Hindlimb muscle (tissue), 1 donor: ENCODE measurements at regions not wholly inside any gene's neighbourhood (a gene's known extent, or its start where the extent isn't known, plus 50 kb on each side); places are given as distances from the start of the nearest gene placed in this dataset.
"Not testable (repeated sequence)": the region's sequence is repeated elsewhere in the genome, so short reads cannot be mapped to it uniquely, and the experiment has no call there.

Experiments used
- DNase-seq: peaks from one replicate; pipeline ENCODE4 v3.0.0-alpha.2; 2013

DNA sequence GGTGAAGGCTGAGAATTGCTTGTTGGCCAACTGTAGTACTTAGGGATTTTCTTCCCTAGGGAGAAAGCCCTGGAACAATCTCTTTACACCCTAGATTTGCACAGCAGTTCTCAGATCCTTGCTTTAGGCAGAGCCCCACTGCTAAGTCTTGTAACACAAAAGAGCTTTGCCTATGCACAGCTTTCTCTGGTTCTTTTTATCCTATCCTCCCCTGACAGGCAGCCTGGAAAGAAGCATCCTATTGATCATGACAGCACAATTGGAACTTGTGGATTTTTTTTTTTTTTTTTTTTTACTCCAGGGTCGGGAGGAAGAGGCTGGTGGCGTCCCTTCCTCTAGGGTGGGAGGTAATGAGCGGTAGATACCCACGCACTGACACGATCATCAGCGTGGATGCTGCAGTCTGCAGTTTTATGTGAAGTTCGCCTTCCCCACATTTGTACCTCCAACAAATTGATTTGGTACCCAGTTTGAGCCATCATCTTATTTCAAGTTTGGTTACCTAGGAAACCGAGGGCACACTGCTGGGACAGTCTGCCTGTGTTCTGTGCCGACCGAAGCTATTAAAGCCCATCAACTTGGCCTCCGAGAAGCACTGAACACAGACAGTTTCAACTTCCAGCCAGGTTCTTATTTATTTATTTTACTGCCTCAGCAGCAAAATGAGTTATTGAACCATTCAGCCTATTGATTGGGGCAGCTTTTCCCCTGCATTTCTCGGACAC is 110.1 kb downstream of the NRN1 start:
- no peak for DNase-seq

- no peak for DNase-seq
These were observed 112.4 kb downstream of the NRN1 start for GRCh38 chr6:5894357-5894756.

GRCh38 chr6:5893295-5893694 is 113.4 kb downstream of the NRN1 start:
- DNase-seq, result no peak

DNA sequence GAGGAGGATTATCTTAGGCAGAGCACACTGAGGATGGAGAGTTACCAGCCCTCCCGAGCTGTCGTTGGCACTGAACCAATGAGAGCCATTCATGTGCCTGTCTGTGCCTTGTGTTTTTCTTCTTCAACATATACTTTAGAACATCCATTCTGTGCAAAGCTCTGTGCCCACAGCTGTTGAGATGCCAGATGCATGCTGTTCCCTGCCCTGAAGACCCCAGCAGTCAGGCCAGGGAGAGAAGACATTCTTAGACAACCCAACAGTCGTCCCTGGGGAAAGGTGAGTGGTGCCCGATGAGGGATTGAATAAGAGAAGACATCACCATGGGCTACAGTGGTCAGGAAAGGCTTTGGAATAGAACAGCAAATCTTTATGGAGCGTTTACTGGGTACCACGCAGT is 114.1 kb downstream of the NRN1 start:
- DNase-seq, result no peak

GRCh38 chr6:5878792-5879191 is 127.9 kb downstream of the NRN1 start:
- DNase-seq, result no peak

DNA sequence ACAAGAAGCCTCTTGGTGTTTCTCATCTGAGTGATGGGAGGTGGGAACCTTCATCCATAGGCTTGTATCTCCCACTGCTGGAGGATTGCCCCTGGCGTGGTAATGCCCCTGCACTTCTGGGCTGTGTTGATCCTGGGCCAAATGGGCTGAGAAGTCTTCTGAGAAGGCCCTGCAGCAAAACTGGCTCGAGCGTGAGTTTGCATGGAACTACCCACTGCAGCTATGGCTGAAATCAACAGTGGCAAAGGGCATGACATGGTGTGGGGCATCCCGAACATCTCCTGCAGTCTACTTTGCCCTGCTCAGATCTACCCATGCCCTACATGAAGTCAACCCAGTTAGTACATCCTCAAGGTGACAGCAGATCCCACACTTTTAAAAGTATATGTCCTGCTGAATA is 130.6 kb downstream of the NRN1 start:
- DNase-seq, result no peak

DNA sequence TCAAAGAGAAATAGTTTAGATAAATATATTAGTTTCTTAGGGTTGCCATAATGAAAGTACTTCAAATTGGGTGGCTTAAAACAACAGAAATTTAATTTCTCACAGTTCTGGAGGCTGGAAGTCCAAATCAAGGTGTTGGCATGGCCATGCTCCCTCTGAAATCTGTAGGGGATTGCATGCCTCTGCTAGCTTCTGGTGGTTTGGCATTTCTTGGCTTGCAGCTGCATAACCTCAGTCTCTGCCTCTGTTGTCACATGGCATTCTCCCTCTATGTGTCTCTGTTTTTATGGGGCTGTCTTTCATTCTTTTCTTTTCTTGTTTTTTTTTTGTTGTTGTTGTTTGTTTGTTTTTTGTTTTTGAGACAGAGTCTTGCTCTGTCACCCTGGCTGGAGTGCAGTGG is 132.7 kb downstream of the NRN1 start:
- not testable (repeated sequence) for DNase-seq

DNA sequence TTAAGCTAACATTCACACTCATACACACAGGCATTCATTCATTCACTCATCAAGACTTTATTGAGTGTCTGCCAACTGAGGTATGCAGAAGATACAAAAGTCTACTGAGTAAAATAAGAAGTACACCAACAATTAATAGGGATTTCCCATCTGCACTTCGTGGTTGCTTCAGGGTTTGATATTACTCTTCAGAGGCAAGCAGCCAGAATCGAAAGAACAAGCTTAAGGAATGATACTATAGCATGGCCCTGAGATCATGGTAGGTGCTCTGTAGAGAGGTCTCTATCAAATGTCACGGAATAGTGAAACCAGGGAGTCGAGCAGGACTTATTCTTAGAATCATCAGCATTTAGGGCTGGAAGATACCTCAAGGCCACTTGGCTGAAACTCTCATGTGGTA is 135.4 kb downstream of the NRN1 start:
- DNase-seq, result no peak

DNA sequence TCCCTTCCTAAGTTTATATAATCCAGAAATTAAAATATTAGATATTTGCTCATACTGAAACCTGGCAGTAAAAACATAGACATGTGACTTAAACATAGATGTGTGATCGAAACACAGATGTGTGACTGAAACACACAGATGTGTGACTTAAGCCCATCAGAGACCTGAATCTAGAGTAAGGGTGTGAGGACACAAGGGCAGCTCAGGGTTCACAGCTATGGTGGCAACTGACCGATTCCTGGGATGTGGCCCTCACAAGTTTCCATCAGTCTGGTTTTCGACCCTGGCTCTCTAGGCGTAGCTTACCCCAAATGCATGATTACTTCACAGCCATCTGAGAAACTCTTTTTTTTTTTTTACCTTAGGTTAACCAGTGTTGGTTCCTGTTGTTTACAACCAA is 137.0 kb downstream of the NRN1 start:
- DNase-seq, result no peak

DNA sequence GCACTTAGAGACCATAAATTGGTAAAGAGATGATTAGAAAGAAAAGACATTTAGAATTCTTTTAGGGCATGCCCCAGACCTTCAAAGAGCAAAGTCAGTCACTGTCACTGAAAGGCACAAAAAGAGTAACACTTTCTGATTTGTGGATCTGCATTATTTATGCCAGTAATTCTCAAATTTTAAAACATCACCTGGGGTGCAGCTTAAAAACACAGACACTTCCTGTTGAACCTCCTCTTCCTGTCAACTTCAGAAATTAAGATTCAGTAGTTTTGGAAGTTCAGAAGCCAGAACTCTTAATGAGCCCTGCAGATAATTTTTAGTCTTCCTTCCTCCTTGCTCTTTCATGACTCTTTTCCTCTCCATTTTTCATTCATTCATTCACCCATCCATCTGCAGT is 137.5 kb downstream of the NRN1 start:
- no peak for DNase-seq

DNA sequence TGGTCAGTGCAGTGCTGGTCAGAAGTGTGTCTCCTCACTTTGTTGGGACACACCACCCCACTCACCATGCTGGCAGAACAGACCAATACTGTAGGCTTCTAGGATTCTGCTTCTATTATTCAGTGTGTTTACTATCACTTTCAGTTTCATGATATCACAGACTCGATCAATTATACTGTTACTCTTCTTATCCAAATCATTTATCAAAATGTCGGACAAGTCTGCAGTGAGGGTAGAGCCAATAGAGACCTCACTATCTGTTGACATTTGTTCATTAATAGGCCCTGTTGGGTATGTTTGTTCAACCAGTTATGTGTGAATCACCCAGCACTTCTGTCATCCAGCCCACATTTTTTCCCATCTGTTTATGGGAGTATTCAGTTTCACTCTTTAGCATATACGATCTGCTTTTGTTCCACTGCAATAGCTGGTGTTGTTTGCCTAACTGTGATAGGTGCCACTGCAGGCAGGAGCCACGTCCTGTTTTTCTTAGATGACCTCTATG is 140.1 kb downstream of the NRN1 start:
- no peak for DNase-seq

DNA sequence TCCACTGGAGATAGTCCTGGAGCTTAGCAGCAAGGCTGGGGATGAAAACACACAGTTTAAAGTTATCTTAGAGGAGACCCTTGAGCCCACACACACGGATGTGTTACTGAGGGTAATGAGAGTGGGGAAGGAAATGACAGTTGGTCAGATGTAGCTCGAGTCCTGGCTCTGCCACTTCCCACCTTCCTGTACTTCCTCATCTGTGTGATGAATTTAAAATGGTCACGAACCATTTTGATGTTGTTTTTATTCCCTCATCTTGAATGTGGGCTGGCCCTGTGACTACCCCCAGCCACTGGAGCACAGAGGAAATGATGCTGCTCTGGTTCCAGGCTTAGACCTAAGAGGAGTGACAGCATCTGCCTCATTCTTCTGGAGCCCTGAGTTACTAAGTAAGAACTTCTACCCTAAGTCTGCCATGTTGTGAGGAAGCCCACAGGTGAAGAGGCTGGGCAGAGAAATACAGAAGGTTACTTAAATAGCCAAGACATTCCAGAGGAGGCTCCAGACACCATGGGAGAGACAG is 141.2 kb downstream of the NRN1 start:
- DNase-seq, result no peak

- no peak for DNase-seq
These were observed 145.9 kb downstream of the NRN1 start for GRCh38 chr6:5860849-5861248.

DNA sequence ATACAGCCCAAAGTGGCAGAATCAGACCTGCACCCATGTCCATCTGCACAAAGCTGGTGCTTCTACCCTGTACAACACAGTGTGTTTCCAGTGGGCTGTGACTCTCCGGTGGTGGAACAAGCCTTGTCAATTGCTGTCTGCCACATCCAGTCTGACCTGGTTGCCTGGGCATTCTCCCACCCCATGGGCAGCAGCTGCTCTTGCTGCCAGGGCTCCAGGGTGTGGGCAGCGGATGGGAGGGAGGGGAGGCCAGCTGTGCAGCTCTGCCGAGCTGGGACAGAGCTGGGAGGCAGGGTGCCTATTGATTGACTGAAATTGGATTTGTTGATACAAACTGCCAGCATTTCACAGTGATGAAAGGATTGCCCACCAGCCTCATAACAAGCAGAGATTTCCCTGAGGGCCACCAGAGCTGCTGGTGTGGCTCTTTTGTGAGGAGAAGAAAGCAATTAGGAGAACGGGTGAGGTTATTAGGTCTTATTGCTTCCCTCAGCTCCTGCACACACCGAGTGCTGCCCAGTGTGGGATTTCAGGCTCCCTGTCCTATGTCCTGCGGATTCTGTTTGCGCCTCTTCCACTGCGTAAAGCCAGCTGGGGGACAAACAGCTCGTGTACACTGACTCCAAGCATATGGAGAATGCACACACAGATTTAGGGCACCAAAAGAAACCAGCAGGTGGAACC is 150.8 kb downstream of the NRN1 start:
- no peak for DNase-seq

DNA sequence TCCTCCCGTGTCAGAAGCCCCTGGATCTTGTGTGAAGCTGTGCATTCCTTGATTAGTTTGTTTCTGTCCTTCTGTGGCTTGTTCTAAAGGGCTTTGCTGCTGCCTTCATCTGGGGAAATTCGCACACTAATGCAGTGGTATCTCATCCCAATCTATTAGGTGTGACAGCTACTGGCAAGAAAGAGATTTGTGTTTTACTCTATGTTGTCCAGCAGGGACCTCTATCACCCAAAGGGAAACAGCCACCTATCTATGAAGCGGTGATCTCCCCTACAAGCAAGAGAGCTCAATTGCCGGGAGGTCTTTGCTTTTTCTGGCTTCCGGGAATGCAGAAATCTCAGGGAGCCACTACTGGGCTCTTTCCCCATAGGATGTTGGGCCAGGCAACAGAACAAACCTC is 151.8 kb downstream of the NRN1 start:
- no peak for DNase-seq

DNA sequence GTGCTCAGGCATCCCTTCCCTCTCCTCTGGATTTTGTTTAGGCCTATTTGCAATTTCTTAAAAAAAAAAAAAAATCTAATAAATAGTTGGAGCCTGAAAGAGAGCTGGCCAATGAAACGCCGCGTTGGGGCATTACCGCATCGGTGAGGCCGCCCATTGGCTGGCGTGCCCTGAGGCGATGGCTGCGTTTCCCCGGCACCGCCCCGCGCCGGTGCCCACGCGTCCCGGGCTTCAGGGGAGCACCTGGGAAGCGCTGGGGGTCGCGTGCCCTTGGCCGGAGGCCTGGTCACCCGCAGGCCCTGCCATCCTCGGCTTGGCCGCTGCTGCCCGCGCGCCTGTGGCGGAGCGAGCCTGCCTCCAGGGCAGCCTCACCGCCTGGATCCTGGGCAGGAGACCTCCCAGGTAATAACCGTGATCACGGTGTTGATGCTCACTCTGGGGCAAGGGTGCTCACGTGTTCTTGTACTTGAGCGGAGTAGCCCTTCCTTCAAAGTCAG is 155.4 kb downstream of the NRN1 start:
- DNase-seq, result peak; percentile 58

DNA sequence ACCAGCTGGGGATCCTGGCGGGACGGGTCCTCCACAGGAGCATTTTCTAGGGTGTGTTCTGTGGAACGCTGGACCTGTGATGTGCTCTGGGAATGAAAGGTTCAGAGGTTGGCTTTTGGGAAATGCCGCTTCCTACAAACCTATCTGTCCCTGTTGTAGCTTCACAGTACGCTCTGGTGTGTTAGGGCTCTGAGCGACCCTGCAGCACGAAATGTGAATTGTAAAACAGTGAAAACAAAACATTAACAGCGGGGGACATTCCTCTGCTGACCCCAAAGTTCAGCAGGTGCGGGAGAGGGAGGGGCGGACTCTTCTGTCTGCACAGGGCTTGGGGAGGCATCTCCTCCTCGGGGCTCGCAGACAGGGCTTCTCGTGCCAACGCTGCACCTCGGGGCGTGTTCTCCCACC is 155.9 kb downstream of the NRN1 start:
- no peak for DNase-seq

DNA sequence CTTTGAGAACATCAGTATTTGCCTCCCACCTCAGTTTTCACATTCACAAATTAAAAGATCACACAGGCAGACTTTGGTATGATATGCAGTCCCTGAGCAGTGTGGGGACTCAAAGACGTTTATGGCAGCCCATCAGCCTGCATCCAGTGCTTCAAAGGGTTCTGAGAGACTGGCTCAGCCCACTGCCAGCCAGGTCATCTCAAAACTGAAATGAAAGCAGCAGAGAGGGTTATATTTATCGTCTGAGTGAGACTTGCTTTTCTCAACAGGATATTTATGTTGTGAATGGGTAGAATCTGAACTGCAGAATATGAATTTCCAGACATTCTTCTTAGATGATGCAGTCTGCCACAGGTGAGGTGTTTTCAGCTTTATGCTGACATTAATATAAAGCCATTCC is 159.8 kb downstream of the NRN1 start:
- no peak for DNase-seq

- DNase-seq, result no peak
These were observed 160.4 kb downstream of the NRN1 start for GRCh38 chr6:5846335-5846734.

DNA sequence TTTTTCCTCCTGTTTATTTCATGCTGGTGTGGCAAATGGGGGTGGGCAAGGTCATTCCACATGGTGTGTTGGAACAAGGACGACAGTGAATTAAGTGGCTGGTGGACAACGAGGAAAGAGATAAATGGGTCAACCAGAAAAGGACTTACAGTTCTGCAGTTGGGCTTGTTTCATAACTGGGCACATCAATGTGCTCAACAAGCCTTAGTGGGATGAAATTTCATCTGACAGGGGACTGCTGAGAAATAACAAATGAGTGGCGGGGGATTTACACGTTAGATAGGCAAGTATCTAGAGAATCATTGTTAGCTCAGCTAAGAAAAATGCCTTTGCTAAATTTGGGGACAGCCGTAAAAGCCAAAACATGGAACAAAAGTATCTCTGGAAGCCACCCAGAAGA is 163.6 kb downstream of the NRN1 start:
- DNase-seq, result no peak

- DNase-seq, result no peak
These were observed 165.9 kb downstream of the NRN1 start for GRCh38 chr6:5840734-5841390.

- DNase-seq, result no peak
These were observed 167.9 kb downstream of the NRN1 start for GRCh38 chr6:5838656-5839396.

- DNase-seq, result no peak
These were observed 169.4 kb downstream of the NRN1 start for GRCh38 chr6:5837323-5837722.
